IMR-90 (cell line): ENCODE measurements at regions not wholly inside any gene's neighbourhood (a gene's known extent, or its start where the extent isn't known, plus 50 kb on each side); places are given as distances from the start of the nearest gene placed in this dataset.

Source experiments
- ATAC-seq: fragments of 200-7000 bp; cut with Tn5 transposase; 2 replicates; pipeline ENCODE4 v1.9.1; 2020; ENCODE audit warnings: low read depth, mild to moderate bottlenecking, moderate library complexity
- BruUV-seq: library from RNA; stranded (reverse); fragments of 400-500 nt; replicated peaks from 2 replicates; lab custom pipeline; 2021; lab: Mats Ljungman, UMichigan
- CTCF ChIA-PET: fragments of 300-600 bp; formaldehyde crosslinking; extraction: SDS; loops from one replicate; lab custom pipeline; 2021; ENCODE audit warnings: antibody characterized with exemption; lab: Yijun Ruan, JAX
- POLR2A ChIA-PET: fragments of 300-600 bp; sonication (Branson Sonifier 250); formaldehyde crosslinking; loops from one replicate; lab custom pipeline; 2022; ENCODE audit warnings: antibody characterized with exemption; ENCODE audit not compliant: unreplicated experiment; lab: Charles Lee
- DNase-seq: peaks from one replicate; pipeline ENCODE4 v3.0.0; 2013
- H2AFZ ChIP-seq: replicated peaks from 2 replicates; pipeline ENCODE3; 2013; ENCODE audit warnings: low read length, mild to moderate bottlenecking; ENCODE audit not compliant: poor library complexity
- H2AK5ac ChIP-seq: 2 replicates; pipeline ENCODE4 v1.6.1; 2013; ENCODE audit warnings: low read depth, low read length, inconsistent platforms
- H2AK9ac ChIP-seq: replicated peaks from 2 replicates; pipeline ENCODE3; 2013; ENCODE audit warnings: mild to moderate bottlenecking, low read depth, low read length, moderate library complexity; ENCODE audit not compliant: poor library complexity
- H2BK120ac ChIP-seq: 2 replicates; pipeline ENCODE4 v1.6.1; 2013; ENCODE audit warnings: low read depth, low read length, inconsistent platforms
- H2BK15ac ChIP-seq: 3 replicates; pipeline ENCODE4 v1.6.1; 2013; ENCODE audit warnings: low read depth, low read length, inconsistent platforms
- H2BK20ac ChIP-seq: 2 replicates; pipeline ENCODE4 v1.6.1; 2013; ENCODE audit warnings: low read depth, mild to moderate bottlenecking, inconsistent platforms, low read length, moderate library complexity
- H2BK5ac ChIP-seq: 2 replicates; pipeline ENCODE4 v1.6.1; 2013; ENCODE audit warnings: mild to moderate bottlenecking, low read depth, low read length, inconsistent platforms; ENCODE audit not compliant: poor library complexity, severe bottlenecking
- H3K14ac ChIP-seq: replicated peaks from 2 replicates; pipeline ENCODE4 v1.6.1; 2013; ENCODE audit warnings: low read depth, low read length, inconsistent platforms
- H3K18ac ChIP-seq: 2 replicates; pipeline ENCODE4 v1.6.1; 2013; ENCODE audit warnings: low read depth, low read length, control low read depth
- H3K23ac ChIP-seq: 2 replicates; pipeline ENCODE4 v1.6.1; 2013; ENCODE audit warnings: low read depth, low read length, inconsistent platforms
- H3K27ac ChIP-seq: 2 replicates; pipeline ENCODE4 v1.5.1; 2013; ENCODE audit warnings: mild to moderate bottlenecking, control low read depth, low read length; ENCODE audit not compliant: insufficient read depth
- H3K27me3 ChIP-seq: 2 replicates; pipeline ENCODE4 v1.6.1; 2013; ENCODE audit warnings: low read length; ENCODE audit not compliant: control insufficient read depth, insufficient read depth
- H3K36me3 ChIP-seq: 2 replicates; pipeline ENCODE4 v1.6.1; 2013; ENCODE audit warnings: low read length, mixed read lengths; ENCODE audit not compliant: control insufficient read depth, insufficient read depth
- H3K4ac ChIP-seq: 2 replicates; pipeline ENCODE4 v1.6.1; 2013; ENCODE audit warnings: low read depth, low read length, inconsistent platforms
- H3K4me1 ChIP-seq: 2 replicates; pipeline ENCODE4 v1.6.1; 2013; ENCODE audit warnings: low read length, mixed read lengths; ENCODE audit not compliant: control insufficient read depth, insufficient read depth
- H3K4me2 ChIP-seq: 2 replicates; pipeline ENCODE4 v1.6.1; 2013; ENCODE audit warnings: low read depth, mild to moderate bottlenecking, control low read depth, low read length, moderate library complexity
- H3K4me3 ChIP-seq: 2 replicates; pipeline ENCODE4 v1.5.1; 2013; ENCODE audit warnings: low read depth, mild to moderate bottlenecking, control low read depth, low read length, moderate library complexity; ENCODE audit not compliant: insufficient read depth
- H3K56ac ChIP-seq: 2 replicates; pipeline ENCODE4 v1.6.1; 2013; ENCODE audit warnings: low read length, inconsistent platforms; ENCODE audit not compliant: insufficient read depth; ENCODE audit errors: extremely low read depth
- H3K79me1 ChIP-seq, 2 experiments: 2 replicates each; pipeline ENCODE4 v1.6.1; 2013; ENCODE audit warnings: low read length in 2 of 2, inconsistent platforms in 1 of 2, low read depth in 1 of 2
- H3K9ac ChIP-seq: 2 replicates; pipeline ENCODE4 v1.6.1; 2013; ENCODE audit warnings: low read depth, low read length, control low read depth
- H3K9me1 ChIP-seq: 2 replicates; pipeline ENCODE4 v1.6.1; 2013; ENCODE audit warnings: low read length, inconsistent platforms; ENCODE audit not compliant: insufficient read depth
- H3K9me3 ChIP-seq: 2 replicates; pipeline ENCODE4 v1.6.1; 2013; ENCODE audit warnings: low read length; ENCODE audit not compliant: control insufficient read depth, insufficient read depth
- H4K20me1 ChIP-seq: 2 replicates; pipeline ENCODE4 v1.6.1; 2013; ENCODE audit warnings: low read length, inconsistent platforms; ENCODE audit not compliant: insufficient read depth
- H4K5ac ChIP-seq: 2 replicates; pipeline ENCODE4 v1.6.1; 2013; ENCODE audit warnings: mild to moderate bottlenecking, low read depth, low read length, control low read depth
- H4K8ac ChIP-seq, 2 experiments: 2 replicates each; pipeline ENCODE4 v1.6.1; 2013; ENCODE audit warnings: low read depth in 2 of 2, low read length in 2 of 2, control low read depth in 1 of 2, inconsistent platforms in 1 of 2
- H4K91ac ChIP-seq: 2 replicates; pipeline ENCODE4 v1.6.1; 2013; ENCODE audit warnings: low read depth, low read length, inconsistent platforms; ENCODE audit not compliant: insufficient read depth
- BHLHE40 ChIP-seq: fragments of 150-350 bp; IDR thresholded peaks from 2 replicates; pipeline ENCODE4 v1.6.1; 2016; ENCODE audit warnings: mild to moderate bottlenecking, low read depth, low read length
- CEBPB ChIP-seq: IDR thresholded peaks from 2 replicates; pipeline ENCODE4 v1.6.1; 2012; ENCODE audit warnings: low read depth, low read length, improper control_type of control experiment
- CHD1 ChIP-seq: IDR thresholded peaks from 2 replicates; pipeline ENCODE4 v1.6.1; 2012; ENCODE audit warnings: low read depth, low read length, improper control_type of control experiment
- FOS ChIP-seq: fragments of 150-350 bp; IDR thresholded peaks from 2 replicates; pipeline ENCODE4 v1.6.1; 2016; ENCODE audit warnings: low read depth, low read length
- MAFK ChIP-seq: IDR thresholded peaks from 2 replicates; pipeline ENCODE4 v1.6.1; 2012; ENCODE audit warnings: low read depth, low read length, improper control_type of control experiment
- MAZ ChIP-seq: IDR thresholded peaks from 2 replicates; pipeline ENCODE4 v1.6.1; 2012; ENCODE audit warnings: low read depth, mild to moderate bottlenecking, low read length, improper control_type of control experiment, moderate library complexity, borderline replicate concordance
- MXI1 ChIP-seq: IDR thresholded peaks from 2 replicates; pipeline ENCODE4 v1.6.1; 2012; ENCODE audit warnings: low read depth, mild to moderate bottlenecking, low read length, moderate library complexity, borderline replicate concordance
- NFE2L2 ChIP-seq: fragments of 150-350 bp; IDR thresholded peaks from 2 replicates; pipeline ENCODE4 v1.6.1; 2016; ENCODE audit warnings: low read depth, mild to moderate bottlenecking, low read length
- POLR2A ChIP-seq: IDR thresholded peaks from 2 replicates; pipeline ENCODE4 v1.6.1; 2012; ENCODE audit warnings: mild to moderate bottlenecking, low read depth, low read length
- RAD21 ChIP-seq: IDR thresholded peaks from 2 replicates; pipeline ENCODE4 v1.6.1; 2012; ENCODE audit warnings: low read length, improper control_type of control experiment
- RCOR1 ChIP-seq: IDR thresholded peaks from 2 replicates; pipeline ENCODE4 v1.6.1; 2012; ENCODE audit warnings: mild to moderate bottlenecking, low read length, improper control_type of control experiment; ENCODE audit not compliant: insufficient replicate concordance
- RFX5 ChIP-seq: IDR thresholded peaks from 2 replicates; pipeline ENCODE4 v1.8.0; 2012; ENCODE audit warnings: low read depth, mild to moderate bottlenecking, low read length, moderate library complexity
- SMC3 ChIP-seq: fragments of 150-350 bp; IDR thresholded peaks from 2 replicates; pipeline ENCODE4 v1.6.1; 2016; ENCODE audit warnings: low read depth, mild to moderate bottlenecking, antibody characterized with exemption, low read length, moderate library complexity
- USF2 ChIP-seq: fragments of 150-350 bp; IDR thresholded peaks from 2 replicates; pipeline ENCODE4 v1.6.1; 2017; ENCODE audit warnings: mild to moderate bottlenecking, antibody characterized with exemption, low read length, low read depth
- WGBS, 2 experiments: methylation state at CpG; one replicate each; pipeline versions ENCODE4 v1.1.5 to v1.1.7; 2013; ENCODE audit warnings: missing lambda C conversion rate in 2 of 2; ENCODE audit not compliant: insufficient read length in 1 of 2; ENCODE audit errors: extremely low coverage in 2 of 2; 5-methylcytosine and 5-hydroxymethylcytosine counted together
- dilution Hi-C: fragments of 300-500 bp; cut with HindIII; formaldehyde crosslinking; loops from one replicate; pipeline ENCODE4 v1.14.3; 2018; ENCODE audit warnings: low sequenced_read_pairs; ENCODE audit not compliant: unreplicated experiment
- in situ Hi-C: fragments of 300-500 bp; cut with MboI; formaldehyde crosslinking; loops from 3 replicates; pipeline ENCODE4 v1.14.3; 2019; ENCODE audit warnings: low sequenced_read_pairs, inconsistent platforms, mixed read lengths
- intact Hi-C: fragments of 100-400 bp; cut with micrococcal nuclease; formaldehyde crosslinking; loops from 2 replicates; pipeline ENCODE4 v1.10.0; 2022
- TF ChIP-seq, protein P1 (sequence below): conservative IDR thresholded peaks from 2 replicates; pipeline ENCODE4 v1.5.1; 2012; ENCODE audit warnings: mild to moderate bottlenecking, low read depth, low read length, improper control_type of control experiment
- TF ChIP-seq, protein P2 (sequence below): fragments of 150-350 bp; IDR thresholded peaks from 2 replicates; pipeline ENCODE4 v1.6.1; 2016; ENCODE audit warnings: low read depth, mild to moderate bottlenecking, low read length, moderate library complexity, borderline replicate concordance

- ATAC-seq, result no peak
- Histone ChIP-seq H2BK20ac (no peak overlapping the region), H3K9me1 (no peaks in the 10 kb centered on the region), H4K20me1 (no peaks in the 10 kb centered on the region), H3K4me3 (no peak overlapping the region), H2AK5ac (no peak overlapping the region), H3K4me1 (peaks cover 4% of the 10 kb centered on the region), H3K27me3 (peaks cover 2% of the 10 kb centered on the region; the same call in 1 of the 2 replicates), H3K23ac (no peak overlapping the region), H3K9me3 (no peaks in the 10 kb centered on the region), H3K14ac (no peak overlapping the region), H4K91ac (no peak overlapping the region), H3K18ac (no peak overlapping the region), H3K9ac (no peak overlapping the region), H3K27ac (no peak overlapping the region), H2BK120ac (no peak overlapping the region), H3K36me3 (no peaks in the 10 kb centered on the region), H3K79me1 (no peaks in the 10 kb centered on the region), H3K56ac (no peak overlapping the region), H2AK9ac (no peak overlapping the region), H3K4ac (no peak overlapping the region), H2BK15ac (no peak overlapping the region), H4K8ac (no peak overlapping the region), H3K4me2 (no peak overlapping the region), H2BK5ac (no peak overlapping the region), H4K5ac (no peak overlapping the region), H2AFZ (no peak overlapping the region)
- no peak for TF ChIP-seq MAZ
- TF ChIP-seq, protein P1, sequence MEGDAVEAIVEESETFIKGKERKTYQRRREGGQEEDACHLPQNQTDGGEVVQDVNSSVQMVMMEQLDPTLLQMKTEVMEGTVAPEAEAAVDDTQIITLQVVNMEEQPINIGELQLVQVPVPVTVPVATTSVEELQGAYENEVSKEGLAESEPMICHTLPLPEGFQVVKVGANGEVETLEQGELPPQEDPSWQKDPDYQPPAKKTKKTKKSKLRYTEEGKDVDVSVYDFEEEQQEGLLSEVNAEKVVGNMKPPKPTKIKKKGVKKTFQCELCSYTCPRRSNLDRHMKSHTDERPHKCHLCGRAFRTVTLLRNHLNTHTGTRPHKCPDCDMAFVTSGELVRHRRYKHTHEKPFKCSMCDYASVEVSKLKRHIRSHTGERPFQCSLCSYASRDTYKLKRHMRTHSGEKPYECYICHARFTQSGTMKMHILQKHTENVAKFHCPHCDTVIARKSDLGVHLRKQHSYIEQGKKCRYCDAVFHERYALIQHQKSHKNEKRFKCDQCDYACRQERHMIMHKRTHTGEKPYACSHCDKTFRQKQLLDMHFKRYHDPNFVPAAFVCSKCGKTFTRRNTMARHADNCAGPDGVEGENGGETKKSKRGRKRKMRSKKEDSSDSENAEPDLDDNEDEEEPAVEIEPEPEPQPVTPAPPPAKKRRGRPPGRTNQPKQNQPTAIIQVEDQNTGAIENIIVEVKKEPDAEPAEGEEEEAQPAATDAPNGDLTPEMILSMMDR, result no peak
- TF ChIP-seq CHD1, result no peak
- TF ChIP-seq MAFK, result no peak
- no peak for TF ChIP-seq FOS
- TF ChIP-seq, protein P2, sequence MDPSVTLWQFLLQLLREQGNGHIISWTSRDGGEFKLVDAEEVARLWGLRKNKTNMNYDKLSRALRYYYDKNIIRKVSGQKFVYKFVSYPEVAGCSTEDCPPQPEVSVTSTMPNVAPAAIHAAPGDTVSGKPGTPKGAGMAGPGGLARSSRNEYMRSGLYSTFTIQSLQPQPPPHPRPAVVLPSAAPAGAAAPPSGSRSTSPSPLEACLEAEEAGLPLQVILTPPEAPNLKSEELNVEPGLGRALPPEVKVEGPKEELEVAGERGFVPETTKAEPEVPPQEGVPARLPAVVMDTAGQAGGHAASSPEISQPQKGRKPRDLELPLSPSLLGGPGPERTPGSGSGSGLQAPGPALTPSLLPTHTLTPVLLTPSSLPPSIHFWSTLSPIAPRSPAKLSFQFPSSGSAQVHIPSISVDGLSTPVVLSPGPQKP, result no peak
- no peak for TF ChIP-seq RAD21
- no peak for TF ChIP-seq CEBPB
- no peak for TF ChIP-seq POLR2A
- no peak for TF ChIP-seq RCOR1
- no peak for TF ChIP-seq NFE2L2
- TF ChIP-seq USF2, result no peak
- TF ChIP-seq SMC3, result no peak
- TF ChIP-seq RFX5, result no peak
- no peak for TF ChIP-seq MXI1
- no peak for TF ChIP-seq BHLHE40
- 88% methylated on average over 3 of the region's 6 CpGs; no CpG with 5 or more reads in 1 of the 2 experiments for WGBS, 2 experiments
- dilution Hi-C loops (no loop called here), in situ Hi-C loops (no loop called here), intact Hi-C loops (no loop called here)
- ChIA-PET POLR2A (no interaction called here), CTCF (no interaction called here)
- no TSS peak for BruUV-seq
- DNase-seq, result no peak
Observed at GRCh38 chr2:224272237-224272910, 129.5 kb downstream of the FAM124B start.
